ENCODE measurements at regions not wholly inside any gene's neighbourhood (a gene's known extent, or its start where the extent isn't known, plus 50 kb on each side); places are given as distances from the start of the nearest gene placed in this dataset.
"Not testable (repeated sequence)": the region's sequence is repeated elsewhere in the genome, so short reads cannot be mapped to it uniquely, and the experiment has no call there.

DNA sequence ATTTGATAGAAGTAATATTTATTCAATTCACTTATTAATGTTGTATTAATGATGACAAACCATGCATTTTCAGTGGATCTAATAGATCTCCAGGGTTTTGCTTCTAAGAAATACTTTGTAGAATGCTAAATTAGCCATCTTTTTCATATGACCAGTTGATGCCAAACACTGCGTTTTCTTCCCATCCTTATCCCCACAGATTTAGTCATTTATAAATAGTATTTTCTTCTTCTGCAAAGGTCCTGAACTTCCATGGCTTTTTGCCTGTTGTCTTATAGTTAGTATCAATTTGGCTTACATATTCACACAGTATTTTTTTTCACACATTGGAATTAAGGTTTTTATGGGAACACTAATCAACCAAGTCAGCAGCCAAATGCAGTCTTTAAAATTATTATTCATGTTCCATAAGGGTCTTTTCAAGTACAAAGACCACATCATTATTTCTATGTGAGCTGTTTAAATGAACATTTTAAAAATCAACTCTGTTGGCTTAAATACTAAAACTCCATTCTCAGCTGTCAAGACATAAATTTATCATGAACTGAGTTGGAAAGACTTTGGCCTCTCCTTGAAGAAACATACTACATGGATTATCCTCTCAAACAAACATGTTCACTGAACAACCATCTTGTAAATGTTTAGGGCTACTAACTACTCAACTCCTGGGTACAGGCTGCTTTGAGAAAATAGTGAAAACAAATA is 1278.4 kb upstream of the FLRT2 start:
- DNase-seq (ENCODE audit: low read depth, low spot score): no peak

DNA sequence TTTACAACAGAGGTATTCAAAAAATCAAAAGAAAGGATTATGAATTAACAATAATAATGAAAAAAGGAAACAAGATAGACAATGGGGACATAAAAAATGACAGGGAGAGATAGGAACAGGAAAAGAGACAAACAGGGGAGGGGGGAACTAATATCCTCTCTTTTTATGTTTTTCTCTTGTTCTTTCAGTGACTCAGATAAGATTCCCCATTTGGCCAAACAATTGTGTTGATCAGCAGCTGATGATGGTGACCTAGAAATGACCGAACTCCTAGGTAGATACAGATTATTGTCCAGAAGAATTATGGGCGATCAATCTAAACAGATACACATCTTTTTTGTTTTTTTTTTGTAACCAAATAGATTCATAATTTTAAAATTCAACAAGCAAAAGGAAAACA is 1277.2 kb upstream of the FLRT2 start:
- DNase-seq (ENCODE audit: low read depth, low spot score): no peak

DNA sequence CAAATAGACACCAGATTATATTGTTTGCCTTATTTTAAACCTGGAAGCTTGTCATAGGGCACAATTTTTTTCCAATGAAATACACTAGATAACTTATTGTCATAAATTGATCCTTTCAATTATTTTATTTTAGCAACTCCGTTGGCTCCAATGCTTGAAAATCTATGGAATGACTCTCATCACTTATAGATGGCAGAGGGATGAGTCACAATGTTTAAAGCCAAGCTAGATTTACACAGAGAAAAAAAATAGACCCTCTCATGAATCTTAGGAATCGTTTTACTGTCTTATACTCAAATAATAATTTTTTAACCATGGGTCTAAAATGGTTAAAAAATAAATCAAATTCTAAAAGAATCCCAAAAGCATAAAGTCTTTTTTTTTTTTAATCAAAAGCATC is 1276.6 kb upstream of the FLRT2 start:
- no peak for DNase-seq (ENCODE audit: low read depth, low spot score)

DNA sequence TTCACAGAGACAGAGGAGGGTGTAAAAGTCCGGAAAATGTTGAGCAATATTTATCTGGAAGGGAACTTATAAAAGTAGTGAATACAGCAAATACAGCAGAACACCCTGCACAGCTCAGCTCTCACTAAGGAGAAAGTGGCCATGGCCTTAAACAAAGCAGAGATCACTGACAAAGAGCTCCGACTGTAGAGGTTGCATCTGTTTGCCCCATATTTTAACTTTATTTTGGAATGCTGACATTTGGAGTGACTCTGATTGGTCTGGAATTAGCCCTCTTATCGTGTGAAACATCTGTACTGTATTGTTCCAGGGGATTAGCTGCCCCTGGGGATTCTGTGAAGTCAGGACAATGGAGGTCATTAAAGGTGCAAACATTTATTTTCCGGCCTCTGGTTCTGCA is 1275.7 kb upstream of the FLRT2 start:
- DNase-seq (ENCODE audit: low read depth, low spot score): peak; percentile 9

DNA sequence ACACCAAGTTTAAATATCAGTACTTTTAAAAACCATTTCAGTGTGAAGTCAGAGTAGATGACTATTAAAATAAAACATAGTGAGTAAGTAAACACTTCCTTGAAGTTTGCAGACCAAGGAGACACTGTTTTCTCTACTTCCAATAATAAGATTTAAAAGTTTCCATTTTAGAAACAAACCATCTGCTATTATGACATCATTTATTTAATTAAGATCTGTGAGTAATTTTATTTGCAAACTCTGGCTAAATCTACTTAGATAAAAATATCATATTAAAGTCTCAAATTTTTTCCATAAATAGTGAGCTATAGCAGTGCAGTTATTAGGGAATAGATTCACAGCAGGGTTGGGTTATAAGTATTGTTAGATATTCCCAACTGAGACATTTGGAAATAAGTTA is 1267.0 kb upstream of the FLRT2 start:
- DNase-seq (ENCODE audit: low read depth, low spot score): no peak

DNA sequence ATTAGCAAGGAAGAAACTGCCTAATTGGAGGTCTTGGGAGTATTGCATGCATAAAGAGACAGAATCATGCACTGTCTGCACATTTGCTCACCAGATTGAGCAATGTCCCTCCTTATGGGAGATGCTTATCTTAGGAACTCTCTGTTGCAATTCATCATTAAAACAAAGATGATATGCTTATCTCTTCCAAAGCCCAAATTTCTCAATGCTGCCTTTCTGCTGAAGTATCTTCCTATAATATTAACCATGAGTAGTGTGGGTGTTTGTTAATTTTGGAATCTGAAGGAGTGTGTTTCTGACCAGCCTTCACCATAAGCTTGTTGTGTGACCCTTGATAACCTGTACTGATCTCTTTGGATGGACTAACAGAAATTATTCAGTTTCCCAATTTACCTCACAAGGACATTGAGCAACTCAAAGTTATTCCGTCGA is 1257.6 kb upstream of the FLRT2 start:
- no peak for DNase-seq (ENCODE audit: low read depth, low spot score)

DNA sequence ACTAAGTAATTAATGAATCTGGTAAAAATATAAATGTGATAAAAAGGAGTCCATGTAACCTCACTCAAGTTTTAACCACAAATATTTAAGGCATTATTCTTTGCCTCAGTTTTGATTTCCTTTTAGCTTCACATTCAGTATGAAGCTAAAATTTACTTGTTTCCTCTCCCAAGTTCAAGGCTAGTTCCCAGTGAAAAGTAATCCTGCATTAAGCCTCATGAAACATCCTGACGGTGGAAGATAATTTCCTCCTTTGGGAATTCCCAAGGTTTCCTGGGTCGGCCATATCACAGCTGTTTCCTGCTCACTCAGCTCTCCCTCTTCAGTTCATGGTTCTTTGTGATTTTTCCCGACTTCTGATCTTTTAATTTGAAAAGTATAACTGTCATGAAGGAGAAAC is 1256.8 kb upstream of the FLRT2 start:
- DNase-seq (ENCODE audit: low read depth, low spot score): no peak

DNA sequence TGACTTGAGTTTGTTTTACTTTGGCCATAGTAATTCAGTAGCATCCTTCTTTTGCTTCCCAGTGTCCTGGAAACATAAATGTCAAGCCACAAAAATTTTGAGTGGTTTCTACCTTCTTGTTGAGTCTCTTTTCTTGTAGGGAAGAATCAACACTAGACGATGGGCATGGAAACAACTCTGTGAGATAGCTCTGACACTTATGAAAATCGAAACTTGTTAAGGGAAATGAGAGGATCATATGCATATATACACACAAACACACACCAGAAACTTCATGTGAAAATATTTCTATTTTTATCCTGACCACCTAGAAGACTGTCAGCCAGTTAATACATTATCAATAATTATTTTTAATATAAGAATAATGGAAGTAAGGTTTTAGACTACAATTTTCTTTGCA is 1247.3 kb upstream of the FLRT2 start:
- DNase-seq (ENCODE audit: low read depth, low spot score): no peak

DNA sequence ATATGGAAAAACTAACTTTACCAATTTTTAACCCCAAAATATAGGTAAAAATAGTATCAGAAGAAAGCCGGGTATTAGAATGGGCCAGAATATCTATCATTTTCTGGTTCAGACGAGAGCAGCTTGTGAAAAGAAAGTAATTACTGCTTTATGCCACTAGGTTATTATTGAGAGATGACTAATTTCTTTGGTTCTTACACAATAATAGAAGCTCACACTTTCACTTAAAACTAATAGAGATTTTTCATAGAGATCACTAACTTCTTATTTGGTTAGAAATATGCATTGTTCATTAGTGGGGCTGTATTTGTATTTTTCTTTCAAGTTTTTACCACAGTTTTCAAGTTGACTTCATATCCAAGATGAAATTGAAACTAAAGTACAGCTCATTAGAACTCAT is 1241.2 kb upstream of the FLRT2 start:
- no peak for DNase-seq (ENCODE audit: low read depth, low spot score)

DNA sequence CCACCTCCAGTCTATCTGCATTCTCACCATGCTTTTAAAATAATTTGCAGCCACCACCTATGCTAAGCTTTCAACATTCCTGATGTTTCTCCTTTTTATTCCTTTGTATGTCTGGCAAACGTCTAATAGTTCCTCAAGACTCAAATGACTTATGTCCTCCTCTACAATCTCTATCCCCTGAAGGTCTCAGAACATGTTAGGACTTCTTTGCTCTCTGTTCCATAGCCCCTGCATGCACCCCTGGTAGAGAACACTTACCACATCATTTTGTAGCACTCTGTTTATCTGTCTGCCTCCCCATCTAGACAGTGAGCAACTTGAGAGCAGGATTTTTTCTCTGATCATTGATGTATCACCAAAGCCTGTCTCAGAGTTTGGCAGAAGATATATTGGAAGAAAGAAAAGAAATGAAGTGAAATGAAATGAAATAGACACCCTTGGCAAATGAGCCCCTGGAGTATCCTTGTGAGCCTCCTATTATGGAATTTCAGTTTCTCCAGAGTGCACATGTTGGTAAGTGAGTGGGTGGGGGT is 1231.2 kb upstream of the FLRT2 start:
- DNase-seq (ENCODE audit: low read depth, low spot score): no peak

DNA sequence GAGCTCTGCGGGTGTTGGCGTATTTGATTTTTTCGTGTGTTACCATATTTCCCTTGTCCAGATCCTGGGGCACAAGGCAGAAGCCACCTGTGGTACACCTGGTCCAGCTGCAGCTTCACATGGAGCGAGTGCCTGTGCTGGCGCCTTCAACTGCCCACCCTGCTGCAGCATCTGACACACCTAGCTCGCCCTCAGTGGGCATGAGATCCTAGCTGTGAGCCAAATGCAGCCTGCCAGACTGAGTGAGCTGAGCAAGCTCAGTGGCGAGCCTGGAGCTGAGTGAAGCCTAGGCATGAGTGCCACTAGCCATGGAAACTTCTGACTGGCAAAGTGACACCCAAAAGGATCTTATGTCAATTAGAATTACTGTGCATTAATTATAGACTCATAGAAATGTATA is 1226.8 kb upstream of the FLRT2 start:
- no peak for DNase-seq (ENCODE audit: low read depth, low spot score)

DNA sequence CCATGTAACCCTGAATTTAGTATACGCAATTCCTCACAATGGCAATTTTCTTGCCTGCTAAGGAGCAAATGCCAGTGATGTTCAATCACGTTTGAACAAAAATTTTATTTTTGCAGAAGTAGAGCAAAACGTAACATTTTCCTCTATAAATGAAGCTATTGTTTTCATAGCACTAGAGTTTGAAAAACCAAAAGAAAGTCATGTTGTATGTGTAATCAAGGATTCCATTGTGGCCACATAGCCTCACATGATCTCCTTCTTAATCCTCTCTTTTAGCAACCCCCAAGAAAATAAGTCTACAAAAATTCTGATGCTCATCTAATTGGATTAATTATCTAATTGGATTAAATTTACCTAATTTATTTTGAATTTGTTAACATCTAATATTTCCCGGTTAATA is 1217.4 kb upstream of the FLRT2 start:
- no peak for DNase-seq (ENCODE audit: low read depth, low spot score)

DNA sequence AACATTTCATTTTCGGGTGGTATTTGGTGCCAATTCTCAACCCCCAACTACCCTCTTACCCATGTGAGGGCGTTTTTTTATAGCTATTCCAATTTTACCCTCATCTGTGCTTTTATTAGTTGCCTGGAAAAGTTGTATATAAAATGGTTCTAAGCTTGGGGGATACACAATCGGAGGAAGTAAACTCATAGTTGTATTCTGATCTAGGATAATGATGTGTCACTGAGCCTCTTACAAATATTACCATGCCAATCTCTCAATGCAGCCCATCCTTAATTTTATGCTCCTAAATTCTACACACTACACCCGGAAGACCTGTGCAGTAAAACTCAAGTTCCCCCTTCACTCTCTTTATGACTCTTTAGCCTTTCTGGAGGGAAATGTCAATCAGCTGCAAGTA is 1206.5 kb upstream of the FLRT2 start:
- no peak for DNase-seq (ENCODE audit: low read depth, low spot score)

DNA sequence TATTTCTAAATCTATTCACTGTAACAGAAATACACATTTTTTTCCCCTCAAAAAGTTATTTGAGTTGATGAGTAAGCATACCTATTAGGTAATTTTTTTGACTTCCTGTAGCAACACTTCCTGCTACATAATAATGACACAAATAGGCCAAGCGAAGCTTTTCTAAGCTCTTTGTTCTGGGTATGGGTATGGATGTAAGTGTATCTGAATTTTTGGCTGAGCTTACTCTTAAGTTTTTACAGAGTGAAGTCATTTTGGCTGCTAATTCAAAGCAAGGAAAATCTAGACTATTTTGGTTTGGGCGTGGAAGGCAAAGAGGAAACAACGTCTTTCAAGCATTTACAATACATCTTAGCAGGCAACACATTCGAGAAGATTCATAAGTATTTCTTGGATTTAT is 1206.0 kb upstream of the FLRT2 start:
- peak; percentile 1 for DNase-seq (ENCODE audit: low read depth, low spot score)

DNA sequence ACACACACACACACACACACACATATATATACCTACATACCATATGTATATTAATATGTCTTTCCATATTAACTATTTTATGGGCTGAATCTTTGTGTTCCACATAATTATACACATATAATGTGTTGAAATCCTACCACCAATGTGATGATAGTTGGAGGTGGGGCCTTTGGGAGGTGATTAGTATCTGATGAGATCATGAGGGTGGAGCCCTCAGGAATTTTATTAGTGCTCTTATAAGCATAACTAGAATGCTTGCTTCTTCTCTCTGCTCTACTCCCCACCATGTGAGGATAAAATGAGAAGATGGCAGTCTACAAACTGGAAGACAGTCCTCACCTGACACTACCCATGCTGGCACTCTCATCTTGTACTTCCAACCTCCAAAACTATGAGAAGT is 1193.5 kb upstream of the FLRT2 start:
- no peak for DNase-seq (ENCODE audit: low read depth, low spot score)

DNA sequence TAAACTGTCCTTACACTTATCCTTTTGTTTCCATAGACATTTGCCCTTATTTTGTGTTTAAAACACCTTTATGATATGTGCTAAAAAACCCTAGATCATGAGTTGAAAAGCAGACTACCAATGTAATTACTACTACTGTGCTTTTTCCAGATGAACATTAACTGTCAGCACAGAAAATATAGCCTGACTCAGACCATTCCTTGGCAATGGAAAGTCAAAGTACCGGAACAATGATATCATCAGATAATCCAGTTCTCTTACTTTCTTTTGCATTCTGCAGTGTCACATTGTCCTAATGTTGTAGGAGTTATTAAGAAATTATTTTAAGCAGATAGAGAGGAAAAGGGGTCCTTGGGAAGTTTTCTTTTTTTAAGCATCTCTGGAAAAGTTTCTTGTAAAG is 1189.0 kb upstream of the FLRT2 start:
- DNase-seq (ENCODE audit: low read depth, low spot score): peak; percentile 20

DNA sequence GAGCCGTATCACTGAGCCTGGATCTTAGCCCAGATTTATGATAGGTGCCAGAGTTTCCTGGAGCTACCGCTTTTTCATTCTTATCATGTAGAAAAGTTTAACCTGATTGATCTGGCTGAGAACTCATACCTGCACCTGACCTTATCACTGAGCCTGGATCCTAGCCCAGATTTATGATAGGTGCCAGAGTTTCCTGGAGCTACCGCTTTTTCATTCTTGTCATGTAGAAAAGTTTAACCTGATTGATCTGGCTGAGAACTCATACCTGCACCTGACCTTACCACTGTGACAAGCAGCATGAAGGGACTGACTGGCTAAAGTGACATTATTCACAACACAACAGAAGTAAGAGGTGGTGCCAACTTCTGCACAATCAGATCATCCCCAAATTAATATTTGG is 1188.1 kb upstream of the FLRT2 start:
- DNase-seq (ENCODE audit: low read depth, low spot score): not testable (repeated sequence)

DNA sequence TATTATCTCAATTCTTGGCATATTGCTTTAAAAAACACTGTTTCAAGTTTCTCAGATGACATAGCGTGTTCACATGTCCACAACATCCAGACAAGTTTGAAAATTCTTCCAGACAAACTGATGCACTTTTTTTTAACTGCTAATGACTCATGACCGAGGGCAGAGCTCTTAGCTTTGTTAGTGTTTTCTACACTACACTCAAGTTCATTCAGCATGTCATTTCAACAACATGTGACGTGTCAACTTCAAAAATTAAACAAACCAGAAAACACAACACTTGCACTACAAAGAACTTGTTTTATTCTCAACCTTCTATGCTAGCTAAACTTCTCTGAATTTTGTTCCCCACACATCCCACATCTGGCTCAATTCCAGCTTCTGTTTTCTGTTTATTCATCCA is 1186.3 kb upstream of the FLRT2 start:
- peak; percentile 41 for DNase-seq (ENCODE audit: low read depth, low spot score)

DNA sequence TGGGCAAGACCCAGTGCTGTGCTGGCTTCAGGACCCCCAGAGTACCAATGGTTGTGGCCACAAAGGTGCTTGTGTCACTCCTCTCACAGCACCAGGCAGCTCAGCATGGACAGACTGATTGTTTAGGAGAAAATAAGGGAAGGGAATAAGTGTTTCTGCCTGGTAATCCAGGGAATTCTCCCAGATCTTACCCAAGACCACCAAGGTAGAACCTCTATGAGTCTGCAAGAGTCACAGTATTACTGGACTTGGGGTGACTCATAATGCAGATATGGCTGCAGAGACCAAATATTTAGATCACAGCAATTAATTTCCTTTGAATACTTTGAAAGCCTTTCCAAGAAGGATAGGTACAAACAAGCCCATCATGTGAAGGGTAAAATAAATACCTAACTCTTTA is 1178.3 kb upstream of the FLRT2 start:
- DNase-seq (ENCODE audit: low read depth, low spot score): no peak

DNA sequence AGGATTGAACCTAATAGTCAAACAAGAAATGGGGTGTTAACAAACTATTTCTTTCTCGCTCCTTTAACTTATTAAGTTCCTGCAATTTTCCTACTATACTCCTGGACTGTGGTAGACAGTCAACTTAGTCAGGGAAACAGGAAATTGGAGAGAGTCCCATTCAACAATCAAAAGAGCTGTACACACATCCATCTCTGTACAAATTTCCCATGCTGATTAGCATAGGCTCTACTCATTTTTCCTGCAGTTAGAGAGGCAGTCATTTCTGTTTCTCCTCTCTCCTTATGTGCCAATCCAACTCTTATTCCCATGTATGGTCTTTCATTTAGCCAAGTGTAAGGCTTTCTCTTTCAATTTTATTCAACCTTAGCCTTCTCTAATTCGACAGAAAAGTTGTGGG is 1168.5 kb upstream of the FLRT2 start:
- peak; percentile 11 for DNase-seq (ENCODE audit: low read depth, low spot score)

DNA sequence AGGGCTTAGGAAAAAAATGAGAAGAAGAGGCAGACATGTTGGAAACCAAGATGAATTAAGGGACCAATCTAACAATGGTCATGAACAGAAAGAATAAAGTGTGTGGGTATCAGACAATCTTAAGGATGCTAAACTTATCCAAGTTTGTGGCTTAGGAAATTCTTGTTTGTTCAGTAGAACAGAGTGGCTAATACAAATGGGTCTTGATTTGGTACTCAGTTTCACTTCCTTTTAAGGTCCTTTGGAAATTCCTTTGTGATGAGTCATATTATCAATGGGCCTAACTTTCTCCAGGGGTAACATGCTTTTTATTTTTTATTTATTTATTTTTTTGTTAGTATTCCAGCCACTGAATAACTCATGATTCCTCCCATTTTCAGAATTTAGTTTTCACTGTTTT is 1154.7 kb upstream of the FLRT2 start:
- peak; percentile 71 for DNase-seq (ENCODE audit: low read depth, low spot score)

DNA sequence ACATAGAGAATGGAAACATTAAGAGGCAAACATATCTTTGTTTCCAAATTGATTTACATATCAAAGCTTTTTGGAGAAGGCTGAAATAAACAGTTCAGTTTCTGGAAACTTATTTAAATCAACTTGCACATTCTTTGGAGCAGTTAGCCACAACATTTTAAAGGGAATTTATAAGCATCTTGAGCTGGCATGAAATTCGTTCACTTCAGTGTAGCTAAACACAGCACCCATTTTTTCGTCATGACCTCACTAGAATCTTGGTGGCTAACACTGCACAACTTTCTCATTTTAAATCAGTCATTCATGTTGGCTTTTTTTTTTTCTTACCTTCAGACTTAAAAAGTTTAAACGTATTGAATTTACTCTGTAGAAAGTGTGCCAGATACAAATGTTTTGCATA is 1139.9 kb upstream of the FLRT2 start:
- peak; percentile 87 for DNase-seq (ENCODE audit: low read depth, low spot score)

DNA sequence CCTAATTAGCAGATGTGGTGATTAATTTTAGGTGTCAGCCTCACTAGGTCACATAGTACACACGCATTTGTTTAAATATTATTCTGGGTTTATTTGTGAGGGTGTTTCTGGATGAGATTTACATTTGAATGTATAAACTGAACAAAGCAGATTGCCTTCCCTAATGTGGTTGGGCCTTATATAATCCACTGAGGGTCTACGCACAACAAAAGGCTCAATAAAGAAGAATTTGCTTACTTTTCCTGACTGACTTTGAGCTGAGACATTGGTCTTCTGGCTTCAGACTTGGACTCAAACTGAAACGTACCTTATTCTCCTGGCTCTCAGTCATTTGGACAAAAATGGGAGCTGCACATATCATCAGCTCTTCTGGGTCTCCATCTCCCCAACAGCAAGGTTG is 1132.3 kb upstream of the FLRT2 start:
- DNase-seq (ENCODE audit: low read depth, low spot score): no peak

DNA sequence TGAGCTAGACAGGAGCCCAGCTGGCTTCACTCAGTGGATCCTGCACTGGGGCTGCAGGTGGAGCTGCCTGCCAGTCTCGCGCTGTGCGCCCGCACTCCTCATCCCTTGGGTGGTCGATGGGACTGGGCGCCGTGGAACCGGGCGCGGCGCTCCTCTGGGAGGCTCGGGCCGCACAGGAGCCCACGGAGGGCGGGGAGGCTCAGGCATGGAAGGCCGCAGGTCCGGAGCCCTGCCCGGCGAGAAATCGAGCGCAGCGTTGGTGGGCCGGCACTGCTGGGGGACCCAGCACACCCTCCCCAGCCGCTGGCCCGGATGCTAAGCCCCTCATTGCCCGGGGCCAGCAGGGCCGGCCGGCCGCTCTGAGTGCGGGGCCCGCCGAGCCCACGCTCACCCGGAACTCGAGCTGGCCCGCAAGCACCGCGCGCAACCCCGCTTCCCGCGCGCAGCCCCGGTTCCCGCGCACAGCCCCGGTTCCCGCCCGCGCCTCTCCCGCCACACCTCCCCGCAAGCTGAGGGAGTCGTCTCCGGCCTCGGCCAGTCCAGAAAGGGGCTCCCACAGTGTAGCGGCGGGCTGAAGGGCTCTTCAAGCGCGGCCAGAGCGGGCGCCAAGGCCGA is 1130.5 kb upstream of the FLRT2 start:
- DNase-seq (ENCODE audit: low read depth, low spot score): no peak

All from astrocyte of the hippocampus (primary cell).